Adipocyte (in vitro differentiated cells): ENCODE measurements at regions not wholly inside any gene's neighbourhood (a gene's known extent, or its start where the extent isn't known, plus 50 kb on each side); places are given as distances from the start of the nearest gene placed in this dataset.

Experiments
- DNase-seq: peaks from one replicate; pipeline ENCODE4 v3.0.0-alpha.2; 2015; ENCODE audit warnings: low read depth
- H3K27me3 ChIP-seq: replicated peaks from 2 replicates; pipeline ENCODE4 v1.7.0; 2013; ENCODE audit warnings: mild to moderate bottlenecking, low read length, moderate library complexity; ENCODE audit not compliant: control insufficient read depth, insufficient read depth
- H3K36me3 ChIP-seq: 2 replicates; pipeline ENCODE4 v1.7.0; 2013; ENCODE audit warnings: low read length, mild to moderate bottlenecking, moderate library complexity; ENCODE audit not compliant: control insufficient read depth, insufficient read depth, severe bottlenecking
- H3K4me1 ChIP-seq: 2 replicates; pipeline ENCODE4 v1.7.0; 2013; ENCODE audit warnings: mild to moderate bottlenecking, low read length, moderate library complexity; ENCODE audit not compliant: control insufficient read depth, insufficient read depth
- H3K4me3 ChIP-seq: 2 replicates; pipeline ENCODE4 v1.7.0; 2013; ENCODE audit warnings: mild to moderate bottlenecking, low read length, moderate library complexity
- H3K9ac ChIP-seq: 2 replicates; pipeline ENCODE4 v1.7.0; 2013; ENCODE audit warnings: mild to moderate bottlenecking, low read length, moderate library complexity
- H3K9me3 ChIP-seq: 2 replicates; pipeline ENCODE4 v1.7.0; 2013; ENCODE audit warnings: mild to moderate bottlenecking, low read length, moderate library complexity; ENCODE audit not compliant: control insufficient read depth

GRCh38 chr6:23087471-23087870, 518.1 kb downstream of the HDGFL1 start:
- peaks cover 6% of the 10 kb centered on the region for H3K4me1 ChIP-seq
- H3K9me3 ChIP-seq, result no peaks in the 10 kb centered on the region
- H3K4me3 ChIP-seq, result no peak overlapping the region
- no peak overlapping the region for H3K9ac ChIP-seq
- no peaks in the 10 kb centered on the region for H3K27me3 ChIP-seq
- no peak for DNase-seq
- no peaks in the 10 kb centered on the region for H3K36me3 ChIP-seq

GRCh38 chr6:23088761-23089160, 519.4 kb downstream of the HDGFL1 start:
- H3K4me3 ChIP-seq, result no peak overlapping the region
- H3K4me1 ChIP-seq, result peaks cover 6% of the 10 kb centered on the region
- H3K9ac ChIP-seq, result no peak overlapping the region
- DNase-seq, result no peak
- H3K27me3 ChIP-seq, result no peaks in the 10 kb centered on the region
- H3K36me3 ChIP-seq, result no peaks in the 10 kb centered on the region
- no peaks in the 10 kb centered on the region for H3K9me3 ChIP-seq

GRCh38 chr6:23089981-23090380, 520.6 kb downstream of the HDGFL1 start:
- DNase-seq, result no peak
- Histone ChIP-seq H3K4me1 (peaks cover 6% of the 10 kb centered on the region), H3K4me3 (no peak overlapping the region), H3K9me3 (no peaks in the 10 kb centered on the region), H3K36me3 (no peaks in the 10 kb centered on the region), H3K9ac (no peak overlapping the region), H3K27me3 (no peaks in the 10 kb centered on the region)

- H3K4me1 ChIP-seq, result peaks cover 6% of the 10 kb centered on the region
- no peak overlapping the region for H3K9ac ChIP-seq
- H3K36me3 ChIP-seq, result no peaks in the 10 kb centered on the region
- no peak overlapping the region for H3K4me3 ChIP-seq
- no peaks in the 10 kb centered on the region for H3K27me3 ChIP-seq
- peak; percentile 6 for DNase-seq
- peaks cover 6% of the 10 kb centered on the region for H3K9me3 ChIP-seq
These were observed 522.4 kb downstream of the HDGFL1 start for GRCh38 chr6:23091795-23092194.

GRCh38 chr6:23096876-23097275, 527.5 kb downstream of the HDGFL1 start:
- H3K27me3 ChIP-seq, result no peaks in the 10 kb centered on the region

GRCh38 chr6:23097566-23097965, 528.2 kb downstream of the HDGFL1 start:
- Histone ChIP-seq H3K4me3 (no peak overlapping the region), H3K36me3 (no peaks in the 10 kb centered on the region), H3K4me1 (no peaks in the 10 kb centered on the region), H3K27me3 (no peaks in the 10 kb centered on the region), H3K9ac (no peak overlapping the region), H3K9me3 (peaks cover 9% of the 10 kb centered on the region)
- DNase-seq, result no peak

More at GRCh38 chr6:23096876-23097275, 527.5 kb downstream of the HDGFL1 start:
- no peak for DNase-seq
- Histone ChIP-seq H3K4me3 (no peak overlapping the region), H3K36me3 (no peaks in the 10 kb centered on the region), H3K4me1 (no peaks in the 10 kb centered on the region), H3K9me3 (peaks cover 9% of the 10 kb centered on the region), H3K9ac (no peak overlapping the region)

GRCh38 chr6:23106951-23107350, 537.6 kb downstream of the HDGFL1 start:
- no peaks in the 10 kb centered on the region for H3K4me1 ChIP-seq
- no peak overlapping the region for H3K4me3 ChIP-seq
- no peaks in the 10 kb centered on the region for H3K9me3 ChIP-seq
- peak; percentile 86 for DNase-seq
- H3K27me3 ChIP-seq, result no peaks in the 10 kb centered on the region
- H3K36me3 ChIP-seq, result no peaks in the 10 kb centered on the region
- H3K9ac ChIP-seq, result no peak overlapping the region

GRCh38 chr6:23111984-23112383, 542.6 kb downstream of the HDGFL1 start:
- peaks cover 12% of the 10 kb centered on the region for H3K9me3 ChIP-seq
- no peaks in the 10 kb centered on the region for H3K36me3 ChIP-seq
- H3K9ac ChIP-seq, result no peak overlapping the region
- no peaks in the 10 kb centered on the region for H3K27me3 ChIP-seq
- no peaks in the 10 kb centered on the region for H3K4me1 ChIP-seq
- peak; percentile 36 for DNase-seq
- H3K4me3 ChIP-seq, result no peak overlapping the region

GRCh38 chr6:23114812-23115504, 545.6 kb downstream of the HDGFL1 start:
- H3K4me3 ChIP-seq, result no peak overlapping the region
- no peak overlapping the region for H3K9ac ChIP-seq
- H3K36me3 ChIP-seq, result no peaks in the 10 kb centered on the region
- no peak for DNase-seq
- H3K9me3 ChIP-seq, result peaks cover 12% of the 10 kb centered on the region
- H3K27me3 ChIP-seq, result no peaks in the 10 kb centered on the region
- no peaks in the 10 kb centered on the region for H3K4me1 ChIP-seq

- Histone ChIP-seq H3K9me3 (peaks cover 16% of the 10 kb centered on the region), H3K27me3 (no peaks in the 10 kb centered on the region), H3K4me3 (no peak overlapping the region), H3K9ac (no peak overlapping the region), H3K36me3 (no peaks in the 10 kb centered on the region), H3K4me1 (no peaks in the 10 kb centered on the region)
- peak; percentile 10 for DNase-seq
These were observed 568.2 kb downstream of the HDGFL1 start for GRCh38 chr6:23137611-23138010.

GRCh38 chr6:23140871-23141270, 571.5 kb downstream of the HDGFL1 start:
- Histone ChIP-seq H3K4me3 (no peak overlapping the region), H3K27me3 (no peaks in the 10 kb centered on the region), H3K36me3 (no peaks in the 10 kb centered on the region), H3K4me1 (no peaks in the 10 kb centered on the region), H3K9me3 (peaks cover 7% of the 10 kb centered on the region), H3K9ac (no peak overlapping the region)
- no peak for DNase-seq

GRCh38 chr6:23145781-23146180, 576.4 kb downstream of the HDGFL1 start:
- no peaks in the 10 kb centered on the region for H3K36me3 ChIP-seq
- DNase-seq, result peak; percentile 70
- no peaks in the 10 kb centered on the region for H3K9me3 ChIP-seq

More at GRCh38 chr6:23145781-23146180, 576.4 kb downstream of the HDGFL1 start:
- no peaks in the 10 kb centered on the region for H3K27me3 ChIP-seq
- H3K4me3 ChIP-seq, result no peak overlapping the region
- H3K4me1 ChIP-seq, result no peaks in the 10 kb centered on the region
- no peak overlapping the region for H3K9ac ChIP-seq
